ENCODE measurements at regions not wholly inside any gene's neighbourhood (a gene's known extent, or its start where the extent isn't known, plus 50 kb on each side); places are given as distances from the start of the nearest gene placed in this dataset.

GRCh38 chr18:60146220-60146960 is 226.2 kb downstream of the MC4R start:
- no peak for TF ChIP-seq FOXP2 (optimal IDR thresholded peaks at IDR 0.05; ENCODE audit: control extremely low read depth, extremely low read length, insufficient read depth)
- TF ChIP-seq EZH2 (IDR thresholded peaks at IDR 0.05), result no peak
- TF ChIP-seq POLR2AphosphoS5 (IDR thresholded peaks at IDR 0.05; ENCODE audit: borderline replicate concordance, low read depth, low read length), result no peak
- Histone ChIP-seq H3K27ac (no peak overlapping the region), H3K9ac (ENCODE audit: insufficient read length) (no peak overlapping the region), H3K9me3 (ENCODE audit: low read depth, low read length) (no peaks in the 10 kb centered on the region), H3K4me3 (no peak overlapping the region), H3K36me3 (ENCODE audit: insufficient read depth, low read length) (no peaks in the 10 kb centered on the region)
- no peak for DNase-seq (ENCODE audit: low read depth, low spot score)

GRCh38 chr18:60145776-60146175 is 226.8 kb downstream of the MC4R start:
- Histone ChIP-seq H3K9ac (ENCODE audit: insufficient read length) (no peak overlapping the region), H3K9me3 (ENCODE audit: low read depth, low read length) (no peaks in the 10 kb centered on the region), H3K27ac (no peak overlapping the region), H3K4me3 (no peak overlapping the region), H3K36me3 (ENCODE audit: insufficient read depth, low read length) (no peaks in the 10 kb centered on the region)
- TF ChIP-seq POLR2AphosphoS5 (IDR thresholded peaks at IDR 0.05; ENCODE audit: borderline replicate concordance, low read depth, low read length), result no peak
- no peak for TF ChIP-seq EZH2 (IDR thresholded peaks at IDR 0.05)
- TF ChIP-seq FOXP2 (optimal IDR thresholded peaks at IDR 0.05; ENCODE audit: control extremely low read depth, extremely low read length, insufficient read depth), result no peak
- no peak for DNase-seq (ENCODE audit: low read depth, low spot score)

GRCh38 chr18:60134806-60135205 is 235.0 kb downstream of the PMAIP1 start:
- no peak overlapping the region for H3K4me3 ChIP-seq
- H3K27ac ChIP-seq, result no peak overlapping the region
- TF ChIP-seq FOXP2 (optimal IDR thresholded peaks at IDR 0.05; ENCODE audit: control extremely low read depth, extremely low read length, insufficient read depth) (no peak), POLR2AphosphoS5 (IDR thresholded peaks at IDR 0.05; ENCODE audit: borderline replicate concordance, low read depth, low read length) (no peak), EZH2 (IDR thresholded peaks at IDR 0.05) (no peak)
- no peaks in the 10 kb centered on the region for H3K36me3 ChIP-seq (ENCODE audit: insufficient read depth, low read length)
- no peak overlapping the region for H3K9ac ChIP-seq (ENCODE audit: insufficient read length)
- H3K9me3 ChIP-seq (ENCODE audit: low read depth, low read length), result no peaks in the 10 kb centered on the region
- no peak for DNase-seq (ENCODE audit: low read depth, low spot score)

GRCh38 chr18:60130284-60130683 is 230.5 kb downstream of the PMAIP1 start:
- DNase-seq (ENCODE audit: low read depth, low spot score), result no peak
- Histone ChIP-seq H3K9ac (ENCODE audit: insufficient read length) (no peak overlapping the region), H3K36me3 (ENCODE audit: insufficient read depth, low read length) (no peaks in the 10 kb centered on the region), H3K9me3 (ENCODE audit: low read depth, low read length) (no peaks in the 10 kb centered on the region), H3K4me3 (no peak overlapping the region), H3K27ac (no peak overlapping the region)
- TF ChIP-seq POLR2AphosphoS5 (IDR thresholded peaks at IDR 0.05; ENCODE audit: borderline replicate concordance, low read depth, low read length) (no peak), EZH2 (IDR thresholded peaks at IDR 0.05) (no peak), FOXP2 (optimal IDR thresholded peaks at IDR 0.05; ENCODE audit: control extremely low read depth, extremely low read length, insufficient read depth) (no peak)

- H3K9ac ChIP-seq (ENCODE audit: insufficient read length), result no peak overlapping the region
- no peak for DNase-seq (ENCODE audit: low read depth, low spot score)
- no peaks in the 10 kb centered on the region for H3K36me3 ChIP-seq (ENCODE audit: insufficient read depth, low read length)
- no peak overlapping the region for H3K27ac ChIP-seq
- no peaks in the 10 kb centered on the region for H3K9me3 ChIP-seq (ENCODE audit: low read depth, low read length)
- no peak overlapping the region for H3K4me3 ChIP-seq
- TF ChIP-seq EZH2 (IDR thresholded peaks at IDR 0.05) (no peak), FOXP2 (optimal IDR thresholded peaks at IDR 0.05; ENCODE audit: control extremely low read depth, extremely low read length, insufficient read depth) (no peak), POLR2AphosphoS5 (IDR thresholded peaks at IDR 0.05; ENCODE audit: borderline replicate concordance, low read depth, low read length) (no peak)
Measured at GRCh38 chr18:60123031-60123430, 223.2 kb downstream of the PMAIP1 start.

- no peak for DNase-seq (ENCODE audit: low read depth, low spot score)
- no peak overlapping the region for H3K27ac ChIP-seq
- no peaks in the 10 kb centered on the region for H3K36me3 ChIP-seq (ENCODE audit: insufficient read depth, low read length)
- no peaks in the 10 kb centered on the region for H3K9me3 ChIP-seq (ENCODE audit: low read depth, low read length)
- TF ChIP-seq EZH2 (IDR thresholded peaks at IDR 0.05) (no peak), POLR2AphosphoS5 (IDR thresholded peaks at IDR 0.05; ENCODE audit: borderline replicate concordance, low read depth, low read length) (no peak), FOXP2 (optimal IDR thresholded peaks at IDR 0.05; ENCODE audit: control extremely low read depth, extremely low read length, insufficient read depth) (no peak)
- no peak overlapping the region for H3K9ac ChIP-seq (ENCODE audit: insufficient read length)
- no peak overlapping the region for H3K4me3 ChIP-seq
Measured at GRCh38 chr18:60122339-60122738, 222.5 kb downstream of the PMAIP1 start.

GRCh38 chr18:60120231-60120750 is 220.5 kb downstream of the PMAIP1 start:
- Histone ChIP-seq H3K4me3 (no peak overlapping the region), H3K9ac (ENCODE audit: insufficient read length) (no peak overlapping the region), H3K36me3 (ENCODE audit: insufficient read depth, low read length) (no peaks in the 10 kb centered on the region), H3K9me3 (ENCODE audit: low read depth, low read length) (no peaks in the 10 kb centered on the region), H3K27ac (no peak overlapping the region)
- TF ChIP-seq FOXP2 (optimal IDR thresholded peaks at IDR 0.05; ENCODE audit: control extremely low read depth, extremely low read length, insufficient read depth) (no peak), EZH2 (IDR thresholded peaks at IDR 0.05) (no peak), POLR2AphosphoS5 (IDR thresholded peaks at IDR 0.05; ENCODE audit: borderline replicate concordance, low read depth, low read length) (no peak)
- no peak for DNase-seq (ENCODE audit: low read depth, low spot score)

GRCh38 chr18:60117321-60117720 is 217.5 kb downstream of the PMAIP1 start:
- H3K36me3 ChIP-seq (ENCODE audit: insufficient read depth, low read length), result no peaks in the 10 kb centered on the region
- H3K9me3 ChIP-seq (ENCODE audit: low read depth, low read length), result no peaks in the 10 kb centered on the region
- no peak overlapping the region for H3K27ac ChIP-seq
- no peak overlapping the region for H3K4me3 ChIP-seq
- TF ChIP-seq POLR2AphosphoS5 (IDR thresholded peaks at IDR 0.05; ENCODE audit: borderline replicate concordance, low read depth, low read length) (no peak), EZH2 (IDR thresholded peaks at IDR 0.05) (no peak), FOXP2 (optimal IDR thresholded peaks at IDR 0.05; ENCODE audit: control extremely low read depth, extremely low read length, insufficient read depth) (no peak)
- no peak for DNase-seq (ENCODE audit: low read depth, low spot score)
- H3K9ac ChIP-seq (ENCODE audit: insufficient read length), result no peak overlapping the region

Measured in SK-N-MC (cell line).